GM23338 (cell line): ENCODE measurements at regions not wholly inside any gene's neighbourhood (a gene's known extent, or its start where the extent isn't known, plus 50 kb on each side); places are given as distances from the start of the nearest gene placed in this dataset. TPM values are rescaled to one million over a fixed set of nuclear protein-coding genes. Genes with fewer than 3 reads are reported as not detected.

Source experiments
- small RNA-seq: library from RNA; depleted of rRNA; stranded (forward); fragments of <200 nt; gene quantifications from one replicate; pipeline ENCODE3, GENCODE V24; 2014; ENCODE audit warnings: low replicate concordance

Small RNA genes in the stretch of these regions (small RNA-seq; reads per million reads assigned to genes)
- gene AL078601.1: not detected
- not detected for gene RF00019
